WTC11 (cell line): ENCODE measurements at regions not wholly inside any gene's neighbourhood (a gene's known extent, or its start where the extent isn't known, plus 50 kb on each side); places are given as distances from the start of the nearest gene placed in this dataset.

ENCODE experiments used
- ATF6 ChIP-seq: sonication (generic); formaldehyde crosslinking; IDR thresholded peaks from 2 replicates; pipeline ENCODE4 v1.8.1; 2023; ENCODE audit warnings: mild to moderate bottlenecking, missing genetic modification reagents
- JUN ChIP-seq: sonication (generic); formaldehyde crosslinking; IDR thresholded peaks from 2 replicates; pipeline ENCODE4 v1.8.0; 2023; ENCODE audit warnings: mild to moderate bottlenecking, missing genetic modification reagents

GRCh38 chr5:115736004-115736689 is 80.3 kb downstream of the CDO1 start:
- TF ChIP-seq ATF6 (CRISPR knock-in tag) (no peak), JUN (CRISPR knock-in tag) (no peak)
